ENCODE measurements at regions not wholly inside any gene's neighbourhood (a gene's known extent, or its start where the extent isn't known, plus 50 kb on each side); places are given as distances from the start of the nearest gene placed in this dataset.

- dilution Hi-C loops (cut with MboI; ENCODE audit: extremely low pct_ligation_motif_present, low sequenced_read_pairs) = no loop called here
- Histone ChIP-seq H3K27me3 (ENCODE audit: control insufficient read depth, extremely low read depth, insufficient read depth, low read length) (no peaks in the 10 kb centered on the region), H2AFZ (ENCODE audit: control insufficient read depth, low read length) (no peak overlapping the region), H3K9me3 (ENCODE audit: control insufficient read depth, low read depth, low read length) (no peaks in the 10 kb centered on the region), H3K4me2 (ENCODE audit: control insufficient read depth, extremely low read depth, insufficient read depth, low read depth, low read length) (no peak overlapping the region), H3K27ac (ENCODE audit: control insufficient read depth, insufficient read depth, low read length) (no peak overlapping the region), H3K9ac (ENCODE audit: control insufficient read depth, extremely low read depth, insufficient read depth, low read length) (no peak overlapping the region), H3K9me1 (ENCODE audit: control insufficient read depth, extremely low read depth, insufficient read depth, low read length) (no peaks in the 10 kb centered on the region), H3K79me2 (ENCODE audit: control insufficient read depth, insufficient read depth, low read length) (no peaks in the 10 kb centered on the region), H3K4me3 (ENCODE audit: control insufficient read depth in 2 of 3, extremely low read depth in 1 of 3, insufficient read depth in 2 of 3, low read depth in 1 of 3, low read length in 3 of 3) (no peak overlapping the region), H3K4me1 (ENCODE audit: control insufficient read depth, extremely low read depth, insufficient read depth, low read length) (no peaks in the 10 kb centered on the region), H3K36me3 (ENCODE audit: control insufficient read depth in 2 of 2, extremely low read depth in 1 of 2, insufficient read depth in 2 of 2, low read length in 2 of 2) (no peaks in the 10 kb centered on the region), H4K20me1 (ENCODE audit: control insufficient read depth, extremely low read depth, insufficient read depth, low read length) (no peaks in the 10 kb centered on the region)
- no peak for FAIRE-seq
- DNase-seq (ENCODE audit: low read depth, low spot score) = no peak
- TF ChIP-seq EZH2 (IDR thresholded peaks at IDR 0.05; ENCODE audit: low read length) (no peak), CTCF (optimal IDR thresholded peaks at IDR 0.05 in 1 of 3, IDR thresholded peaks at IDR 0.05 in 1 of 3, conservative IDR thresholded peaks at IDR 0.05 in 1 of 3; ENCODE audit: extremely low read depth in 1 of 3, insufficient read depth in 2 of 3, low read length in 3 of 3) (no peak)
Observed at GRCh38 chr17:70464995-70465394, 295.7 kb downstream of the KCNJ2 start.

GRCh38 chr17:70468661-70469060, 299.3 kb downstream of the KCNJ2 start:
- Histone ChIP-seq H3K9me1 (ENCODE audit: control insufficient read depth, extremely low read depth, insufficient read depth, low read length) (no peaks in the 10 kb centered on the region), H2AFZ (ENCODE audit: control insufficient read depth, low read length) (no peak overlapping the region), H3K36me3 (ENCODE audit: control insufficient read depth in 2 of 2, extremely low read depth in 1 of 2, insufficient read depth in 2 of 2, low read length in 2 of 2) (no peaks in the 10 kb centered on the region), H3K4me3 (ENCODE audit: control insufficient read depth in 2 of 3, extremely low read depth in 1 of 3, insufficient read depth in 2 of 3, low read depth in 1 of 3, low read length in 3 of 3) (no peak overlapping the region), H3K79me2 (ENCODE audit: control insufficient read depth, insufficient read depth, low read length) (no peaks in the 10 kb centered on the region), H3K4me2 (ENCODE audit: control insufficient read depth, extremely low read depth, insufficient read depth, low read depth, low read length) (no peak overlapping the region), H3K27ac (ENCODE audit: control insufficient read depth, insufficient read depth, low read length) (no peak overlapping the region), H3K9me3 (ENCODE audit: control insufficient read depth, low read depth, low read length) (no peaks in the 10 kb centered on the region), H3K27me3 (ENCODE audit: control insufficient read depth, extremely low read depth, insufficient read depth, low read length) (no peaks in the 10 kb centered on the region), H3K4me1 (ENCODE audit: control insufficient read depth, extremely low read depth, insufficient read depth, low read length) (no peaks in the 10 kb centered on the region), H4K20me1 (ENCODE audit: control insufficient read depth, extremely low read depth, insufficient read depth, low read length) (no peaks in the 10 kb centered on the region), H3K9ac (ENCODE audit: control insufficient read depth, extremely low read depth, insufficient read depth, low read length) (no peak overlapping the region)
- DNase-seq (ENCODE audit: low read depth, low spot score) (no peak), FAIRE-seq (no peak)
- no peak for TF ChIP-seq CTCF (optimal IDR thresholded peaks at IDR 0.05 in 1 of 3, IDR thresholded peaks at IDR 0.05 in 1 of 3, conservative IDR thresholded peaks at IDR 0.05 in 1 of 3; ENCODE audit: extremely low read depth in 1 of 3, insufficient read depth in 2 of 3, low read length in 3 of 3)
- no peak for TF ChIP-seq EZH2 (IDR thresholded peaks at IDR 0.05; ENCODE audit: low read length)
- dilution Hi-C loops (cut with MboI; ENCODE audit: extremely low pct_ligation_motif_present, low sequenced_read_pairs) = no loop called here

All from keratinocyte (primary cell).